ENCODE measurements at regions not wholly inside any gene's neighbourhood (a gene's known extent, or its start where the extent isn't known, plus 50 kb on each side); places are given as distances from the start of the nearest gene placed in this dataset.

- Histone ChIP-seq H3K27ac (no peak overlapping the region), H3K4me3 (no peak overlapping the region), H3K9me3 (no peaks in the 10 kb centered on the region), H3K27me3 (no peaks in the 10 kb centered on the region), H3K36me3 (no peaks in the 10 kb centered on the region), H3K4me1 (peaks cover 21% of the 10 kb centered on the region)
- no peak for TF ChIP-seq POLR2AphosphoS5 (IDR thresholded peaks at IDR 0.05; ENCODE audit: insufficient read depth in 1 of 2, low read depth in 1 of 2)
- no peak for TF ChIP-seq POLR2A (IDR thresholded peaks at IDR 0.05)
- TF ChIP-seq CTCF (IDR thresholded peaks at IDR 0.05): no peak
- intact Hi-C loops (cut with DNase I): loop anchor here (10.0 kb wide), 1 partner anchor 385 kb away; no protein-coding TSS in a partner anchor
- no peak for DNase-seq (ENCODE audit: extremely low spot score in 2 of 2)
These were observed 115.6 kb downstream of the SMIM20 start for GRCh38 chr4:26029568-26030131.

- Histone ChIP-seq H3K27ac (no peak overlapping the region), H3K27me3 (no peaks in the 10 kb centered on the region), H3K9me3 (no peaks in the 10 kb centered on the region), H3K4me3 (no peak overlapping the region), H3K36me3 (no peaks in the 10 kb centered on the region), H3K4me1 (peaks cover 21% of the 10 kb centered on the region)
- no peak for DNase-seq (ENCODE audit: extremely low spot score in 2 of 2)
- intact Hi-C loops (cut with DNase I): no loop called here
- TF ChIP-seq CTCF (IDR thresholded peaks at IDR 0.05): no peak
- no peak for TF ChIP-seq POLR2AphosphoS5 (IDR thresholded peaks at IDR 0.05; ENCODE audit: insufficient read depth in 1 of 2, low read depth in 1 of 2)
- TF ChIP-seq POLR2A (IDR thresholded peaks at IDR 0.05): no peak
These were observed 116.2 kb downstream of the SMIM20 start for GRCh38 chr4:26030260-26030667.

- H3K27me3 ChIP-seq: no peaks in the 10 kb centered on the region
- intact Hi-C loops (cut with DNase I): no loop called here
- TF ChIP-seq CTCF (IDR thresholded peaks at IDR 0.05): no peak
- no peak overlapping the region for H3K27ac ChIP-seq
- H3K4me1 ChIP-seq: peaks cover 21% of the 10 kb centered on the region
- no peak for DNase-seq (ENCODE audit: extremely low spot score in 2 of 2)
- no peak overlapping the region for H3K4me3 ChIP-seq
- H3K36me3 ChIP-seq: no peaks in the 10 kb centered on the region
- H3K9me3 ChIP-seq: no peaks in the 10 kb centered on the region
These were observed 116.8 kb downstream of the SMIM20 start for GRCh38 chr4:26030780-26031179.

GRCh38 chr4:26031704-26032103 lies 117.7 kb downstream of the SMIM20 start:
- Histone ChIP-seq H3K27ac (peak overlapping the region; percentile 51), H3K36me3 (no peaks in the 10 kb centered on the region), H3K4me3 (no peak overlapping the region), H3K9me3 (no peaks in the 10 kb centered on the region), H3K4me1 (peaks cover 21% of the 10 kb centered on the region), H3K27me3 (no peaks in the 10 kb centered on the region)
- no peak for DNase-seq (ENCODE audit: extremely low spot score in 2 of 2)
- intact Hi-C loops (cut with DNase I): no loop called here
- TF ChIP-seq POLR2AphosphoS5 (IDR thresholded peaks at IDR 0.05; ENCODE audit: insufficient read depth in 1 of 2, low read depth in 1 of 2) (no peak), POLR2A (IDR thresholded peaks at IDR 0.05) (no peak), CTCF (IDR thresholded peaks at IDR 0.05) (no peak)

- TF ChIP-seq POLR2AphosphoS5 (IDR thresholded peaks at IDR 0.05; ENCODE audit: insufficient read depth in 1 of 2, low read depth in 1 of 2): no peak
- no peak for TF ChIP-seq POLR2A (IDR thresholded peaks at IDR 0.05)
- TF ChIP-seq CTCF (IDR thresholded peaks at IDR 0.05): no peak
- Histone ChIP-seq H3K4me3 (no peak overlapping the region), H3K9me3 (no peaks in the 10 kb centered on the region), H3K27me3 (no peaks in the 10 kb centered on the region), H3K36me3 (no peaks in the 10 kb centered on the region), H3K27ac (peak overlapping the region; percentile 51), H3K4me1 (peaks cover 21% of the 10 kb centered on the region)
- intact Hi-C loops (cut with DNase I): no loop called here
- DNase-seq (ENCODE audit: extremely low spot score in 2 of 2): no peak
These were observed 118.1 kb downstream of the SMIM20 start for GRCh38 chr4:26032142-26032541.

Measured in vagina (tissue), 2 donors.